GM13976 (cell line): ENCODE measurements at regions not wholly inside any gene's neighbourhood (a gene's known extent, or its start where the extent isn't known, plus 50 kb on each side); places are given as distances from the start of the nearest gene placed in this dataset.

Experiments
- DNase-seq: peaks from one replicate; pipeline ENCODE4 v3.0.0; 2012; ENCODE audit warnings: low spot score
- in situ Hi-C: fragments of 300-500 bp; cut with MboI; formaldehyde crosslinking; loops from one replicate; pipeline ENCODE4 v1.12.0; 2022; ENCODE audit warnings: low sequenced_read_pairs, mixed read lengths, inconsistent platforms; ENCODE audit not compliant: unreplicated experiment
- TF ChIP-seq, protein P1 (sequence below): IDR thresholded peaks from 2 replicates; pipeline ENCODE4 v1.5.1; 2012; ENCODE audit warnings: borderline replicate concordance, mild to moderate bottlenecking; ENCODE audit not compliant: insufficient read depth; ENCODE audit errors: extremely low read depth, missing control alignments, control extremely low read depth

DNA sequence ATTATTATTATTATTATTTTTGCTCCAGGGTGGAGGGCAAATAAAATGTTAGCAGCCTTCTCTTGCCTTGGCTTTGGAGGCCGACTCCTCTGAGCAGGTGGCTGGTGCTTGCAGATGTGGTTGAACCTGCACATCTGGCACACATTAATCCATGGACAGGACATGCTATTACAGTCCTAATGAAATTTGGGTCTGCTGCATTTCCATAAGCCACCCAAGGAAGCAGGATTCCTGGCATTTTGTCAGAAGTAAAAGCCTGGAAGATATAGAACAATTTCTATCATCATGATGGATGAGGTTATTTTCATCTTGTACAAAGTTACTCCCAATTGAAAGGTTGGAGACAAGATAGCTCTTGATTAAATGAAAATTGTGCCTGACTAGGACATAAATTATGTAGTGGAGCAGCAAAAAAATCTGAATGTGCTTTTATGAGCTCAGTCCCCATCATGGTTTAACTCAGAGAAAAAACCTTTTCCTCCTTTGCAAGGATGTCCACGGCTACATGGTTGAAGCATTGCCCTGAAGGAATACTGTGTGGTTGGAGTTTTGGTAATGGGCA is 130.9 kb upstream of the RGMA start:
- TF ChIP-seq, protein P1, sequence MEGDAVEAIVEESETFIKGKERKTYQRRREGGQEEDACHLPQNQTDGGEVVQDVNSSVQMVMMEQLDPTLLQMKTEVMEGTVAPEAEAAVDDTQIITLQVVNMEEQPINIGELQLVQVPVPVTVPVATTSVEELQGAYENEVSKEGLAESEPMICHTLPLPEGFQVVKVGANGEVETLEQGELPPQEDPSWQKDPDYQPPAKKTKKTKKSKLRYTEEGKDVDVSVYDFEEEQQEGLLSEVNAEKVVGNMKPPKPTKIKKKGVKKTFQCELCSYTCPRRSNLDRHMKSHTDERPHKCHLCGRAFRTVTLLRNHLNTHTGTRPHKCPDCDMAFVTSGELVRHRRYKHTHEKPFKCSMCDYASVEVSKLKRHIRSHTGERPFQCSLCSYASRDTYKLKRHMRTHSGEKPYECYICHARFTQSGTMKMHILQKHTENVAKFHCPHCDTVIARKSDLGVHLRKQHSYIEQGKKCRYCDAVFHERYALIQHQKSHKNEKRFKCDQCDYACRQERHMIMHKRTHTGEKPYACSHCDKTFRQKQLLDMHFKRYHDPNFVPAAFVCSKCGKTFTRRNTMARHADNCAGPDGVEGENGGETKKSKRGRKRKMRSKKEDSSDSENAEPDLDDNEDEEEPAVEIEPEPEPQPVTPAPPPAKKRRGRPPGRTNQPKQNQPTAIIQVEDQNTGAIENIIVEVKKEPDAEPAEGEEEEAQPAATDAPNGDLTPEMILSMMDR: no peak
- DNase-seq: no peak
- in situ Hi-C loops: no loop called here

DNA sequence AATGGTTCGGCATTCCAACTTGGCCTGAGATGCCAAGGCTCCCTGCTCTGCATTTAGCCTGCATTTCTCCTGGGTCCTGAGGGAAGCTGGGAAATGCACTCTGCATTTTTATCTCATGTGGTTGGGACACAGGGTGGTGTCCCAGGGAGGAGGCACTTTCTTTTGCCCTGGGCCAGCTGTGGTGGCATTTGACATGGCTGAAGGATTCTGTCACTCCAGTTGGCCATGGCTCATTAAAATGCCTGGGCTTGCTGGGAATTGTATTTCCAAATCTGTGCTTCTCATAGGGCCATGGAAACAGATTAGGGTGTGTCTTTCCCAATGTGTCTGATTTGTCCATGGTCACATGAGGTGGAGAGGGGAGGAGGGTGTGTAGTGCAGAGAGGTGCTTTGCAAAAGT is 128.3 kb upstream of the RGMA start:
- TF ChIP-seq, protein P1: no peak
- in situ Hi-C loops: no loop called here
- DNase-seq: no peak

DNA sequence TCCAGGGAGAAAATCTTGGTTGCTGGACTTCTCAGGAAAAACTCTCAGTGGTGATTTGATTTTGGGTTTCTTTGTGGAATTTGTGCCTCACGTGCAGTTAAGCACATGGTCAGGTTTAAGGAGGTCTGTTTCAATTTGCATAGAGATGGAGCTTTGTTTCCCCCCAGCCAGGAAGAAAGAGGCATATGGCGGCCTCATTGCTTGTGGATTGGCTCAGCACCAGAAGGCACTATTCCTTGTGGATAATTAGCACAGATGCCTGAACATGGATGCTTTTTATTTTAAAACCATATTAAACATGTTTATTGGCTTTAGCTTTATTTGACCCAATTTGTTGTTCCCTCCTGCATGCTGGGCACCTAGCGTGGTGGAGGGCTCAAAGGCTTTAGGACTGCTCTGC is 125.1 kb upstream of the RGMA start:
- TF ChIP-seq, protein P1: no peak
- in situ Hi-C loops: no loop called here

DNA sequence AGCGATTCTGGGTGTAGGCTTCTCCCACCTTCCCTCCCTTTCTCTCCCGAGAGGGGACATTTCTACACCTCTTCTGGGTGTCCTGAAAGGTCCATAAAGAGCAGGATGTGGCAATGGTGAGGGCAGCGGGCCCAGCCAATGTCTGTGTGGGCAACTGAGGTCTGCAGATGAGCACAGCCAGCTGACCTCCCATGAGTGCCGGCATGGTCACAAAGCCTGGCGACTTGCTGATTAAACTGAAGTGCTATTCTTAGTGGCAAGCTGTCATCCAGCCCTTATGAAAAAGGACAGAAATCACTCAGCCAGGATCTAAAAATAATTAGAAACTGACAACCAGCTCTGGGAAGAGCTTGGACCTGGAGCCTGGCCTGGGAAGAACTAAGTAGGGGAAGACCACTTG is 124.3 kb upstream of the RGMA start:
- TF ChIP-seq, protein P1: no peak
- no peak for DNase-seq
- in situ Hi-C loops: no loop called here

More for the DNA sequence above, 125.1 kb upstream of the RGMA start:
- no peak for DNase-seq

DNA sequence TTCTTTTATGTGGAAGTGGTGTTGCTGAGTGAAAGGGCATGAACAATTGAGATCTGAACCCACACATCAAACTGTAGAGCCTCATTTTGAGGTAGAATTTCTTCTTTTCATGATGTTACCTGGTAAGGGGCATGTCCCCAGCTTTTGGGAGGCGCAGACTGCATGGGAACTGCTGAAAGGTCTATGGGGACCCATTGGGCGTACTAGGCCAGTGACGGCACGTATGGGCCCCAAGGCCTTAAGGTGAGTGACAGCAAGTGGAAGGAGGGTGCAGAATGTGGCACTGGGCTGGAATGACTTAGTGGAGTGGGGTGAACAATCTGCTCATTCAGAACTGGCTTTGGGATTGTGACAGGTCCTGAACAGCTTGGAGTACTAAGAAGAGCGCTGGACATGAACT is 123.6 kb upstream of the RGMA start:
- no peak for DNase-seq
- TF ChIP-seq, protein P1: no peak
- in situ Hi-C loops: no loop called here

DNA sequence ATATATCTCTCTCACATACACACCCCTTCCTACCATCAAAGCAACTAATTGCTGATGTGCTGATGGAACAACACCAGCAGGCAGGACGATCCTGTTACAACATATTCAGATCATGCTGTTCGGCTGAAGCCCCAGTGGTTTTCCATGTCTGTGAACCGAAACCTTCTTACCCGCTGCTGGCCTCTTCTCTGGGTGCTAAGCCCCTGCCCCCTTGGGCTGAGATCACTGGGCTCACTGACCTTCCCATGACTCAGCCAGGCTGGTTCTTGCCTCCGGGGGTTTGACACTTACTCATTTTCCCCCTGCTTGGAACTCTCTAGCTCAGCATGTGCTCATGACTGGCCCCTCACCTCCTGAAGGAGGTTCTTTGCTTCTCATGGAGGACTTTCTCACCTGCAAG is 122.0 kb upstream of the RGMA start:
- TF ChIP-seq, protein P1: no peak
- no peak for DNase-seq
- in situ Hi-C loops: no loop called here

DNA sequence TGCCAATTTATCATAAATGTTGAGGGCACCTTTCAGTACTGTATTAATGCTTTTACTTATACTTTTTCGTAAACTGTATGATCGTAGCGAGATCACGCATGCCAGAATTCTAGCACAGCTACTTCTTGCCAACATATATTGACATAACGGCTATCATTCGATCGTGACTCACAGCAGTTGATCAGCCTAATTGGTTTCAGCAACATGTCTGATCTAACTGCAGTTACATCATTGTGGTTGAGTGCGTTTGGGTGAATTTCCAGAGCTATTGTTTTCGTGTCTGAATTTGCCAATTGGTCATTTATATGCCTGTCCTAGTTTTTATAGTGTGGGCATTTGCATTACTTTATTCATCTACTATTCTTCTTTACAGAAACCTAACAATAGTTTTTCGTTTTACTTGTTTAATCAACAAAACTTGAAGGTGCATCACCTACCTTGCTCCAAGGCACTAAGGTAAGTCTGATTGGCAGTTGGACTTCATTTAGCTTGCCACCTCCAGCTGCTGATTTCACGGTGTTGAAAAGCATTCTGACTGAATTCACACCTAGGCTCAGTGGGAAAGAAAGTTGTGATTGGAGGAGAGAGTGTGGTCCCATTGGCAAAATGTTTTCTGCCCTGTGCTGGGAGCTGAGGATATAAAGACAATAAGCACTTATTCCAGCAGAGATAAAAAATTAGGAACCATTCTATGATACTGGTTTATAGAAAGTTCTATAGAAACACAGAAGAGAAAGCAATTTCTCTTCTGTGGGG is 120.9 kb upstream of the RGMA start:
- no peak for DNase-seq
- in situ Hi-C loops: no loop called here
- TF ChIP-seq, protein P1: no peak
